ENCODE measurements at regions not wholly inside any gene's neighbourhood (a gene's known extent, or its start where the extent isn't known, plus 50 kb on each side); places are given as distances from the start of the nearest gene placed in this dataset.
"Not testable (repeated sequence)": the region's sequence is repeated elsewhere in the genome, so short reads cannot be mapped to it uniquely, and the experiment has no call there.

GRCh38 chr14:83151571-83151970, 1617.9 kb upstream of the SEL1L start:
- no peak for DNase-seq

GRCh38 chr14:83153081-83153480, 1619.4 kb upstream of the SEL1L start:
- DNase-seq: no peak

- no peak for DNase-seq
These were observed 1628.8 kb upstream of the SEL1L start for GRCh38 chr14:83162361-83162929.

GRCh38 chr14:83163016-83163415, 1629.4 kb upstream of the SEL1L start:
- no peak for DNase-seq

- DNase-seq: no peak
These were observed 1630.4 kb upstream of the SEL1L start for GRCh38 chr14:83164016-83164415.

GRCh38 chr14:83164591-83164990, 1630.9 kb upstream of the SEL1L start:
- DNase-seq: no peak

GRCh38 chr14:83170165-83170564, 1636.5 kb upstream of the SEL1L start:
- no peak for DNase-seq

GRCh38 chr14:83171761-83172160, 1638.1 kb upstream of the SEL1L start:
- no peak for DNase-seq

- DNase-seq: no peak
These were observed 1638.7 kb upstream of the SEL1L start for GRCh38 chr14:83172363-83172762.

GRCh38 chr14:83173687-83174086, 1640.0 kb upstream of the SEL1L start:
- no peak for DNase-seq

GRCh38 chr14:83184531-83184930, 1650.9 kb upstream of the SEL1L start:
- DNase-seq: no peak

GRCh38 chr14:83188311-83188710, 1654.7 kb upstream of the SEL1L start:
- not testable (repeated sequence) for DNase-seq

- no peak for DNase-seq
These were observed 1662.6 kb upstream of the SEL1L start for GRCh38 chr14:83196236-83196635.

- DNase-seq: no peak
These were observed 1663.6 kb upstream of the SEL1L start for GRCh38 chr14:83197271-83197670.

- no peak for DNase-seq
These were observed 1673.9 kb upstream of the SEL1L start for GRCh38 chr14:83207550-83207949.

- DNase-seq: no peak
These were observed 1674.7 kb upstream of the SEL1L start for GRCh38 chr14:83208341-83208740.

GRCh38 chr14:83217492-83217891, 1683.8 kb upstream of the SEL1L start:
- no peak for DNase-seq

- no peak for DNase-seq
These were observed 1714.4 kb upstream of the SEL1L start for GRCh38 chr14:83247924-83248639.

GRCh38 chr14:83251402-83251801, 1717.7 kb upstream of the SEL1L start:
- no peak for DNase-seq

- no peak for DNase-seq
These were observed 1720.2 kb upstream of the SEL1L start for GRCh38 chr14:83253870-83254269.

- DNase-seq: no peak
These were observed 1721.5 kb upstream of the SEL1L start for GRCh38 chr14:83255015-83255726.

- DNase-seq: no peak
These were observed 1722.1 kb upstream of the SEL1L start for GRCh38 chr14:83255727-83256090.

GRCh38 chr14:83257466-83258439, 1724.1 kb upstream of the SEL1L start:
- no peak for DNase-seq

Data from NCI-H2107 (cell line).